ENCODE measurements at regions not wholly inside any gene's neighbourhood (a gene's known extent, or its start where the extent isn't known, plus 50 kb on each side); places are given as distances from the start of the nearest gene placed in this dataset.

DNA sequence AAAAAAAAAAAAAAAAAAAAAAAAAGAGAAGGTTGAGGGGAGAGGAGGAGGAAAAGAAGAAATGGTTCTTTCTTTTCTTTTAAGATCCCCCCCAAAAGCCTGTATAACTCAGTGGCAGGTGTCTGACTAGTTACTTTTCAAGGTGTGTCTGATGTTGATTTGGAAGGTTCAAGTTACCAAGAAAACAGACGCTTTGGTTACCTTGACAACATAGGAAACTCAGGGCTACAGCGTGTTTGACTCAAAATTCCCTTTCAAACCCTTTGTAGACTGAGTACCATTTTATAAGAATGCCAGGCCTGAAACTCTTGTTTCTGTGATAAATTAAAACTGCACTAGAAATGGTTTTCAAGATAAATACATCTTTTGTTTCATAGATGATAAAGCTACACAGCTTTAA, 286.8 kb downstream of the SKIDA1 start:
- DNase-seq (ENCODE audit: low spot score) = no peak
- intact Hi-C loops (cut with DNase I) = no loop called here

DNA sequence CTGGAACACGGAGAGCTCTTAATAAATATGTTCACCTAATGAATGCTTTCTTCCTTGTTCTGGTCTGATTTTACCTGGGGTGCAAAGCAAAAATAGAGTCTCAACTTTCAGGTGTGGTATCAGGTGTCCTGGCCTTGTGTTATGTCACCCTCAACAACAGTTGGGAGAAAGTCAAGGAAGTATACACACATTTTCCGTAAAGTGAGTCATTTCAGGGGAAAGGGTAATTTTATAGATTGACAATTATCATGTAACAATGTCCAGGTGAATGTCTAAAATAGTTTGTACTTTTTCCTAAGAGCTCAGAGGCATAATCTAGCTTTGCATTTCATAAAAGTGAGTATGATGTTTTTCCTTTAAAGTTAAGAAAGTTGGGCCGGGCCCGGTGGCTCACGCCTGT, 287.4 kb downstream of the SKIDA1 start:
- no peak for DNase-seq (ENCODE audit: low spot score)
- intact Hi-C loops (cut with DNase I) = no loop called here

DNA sequence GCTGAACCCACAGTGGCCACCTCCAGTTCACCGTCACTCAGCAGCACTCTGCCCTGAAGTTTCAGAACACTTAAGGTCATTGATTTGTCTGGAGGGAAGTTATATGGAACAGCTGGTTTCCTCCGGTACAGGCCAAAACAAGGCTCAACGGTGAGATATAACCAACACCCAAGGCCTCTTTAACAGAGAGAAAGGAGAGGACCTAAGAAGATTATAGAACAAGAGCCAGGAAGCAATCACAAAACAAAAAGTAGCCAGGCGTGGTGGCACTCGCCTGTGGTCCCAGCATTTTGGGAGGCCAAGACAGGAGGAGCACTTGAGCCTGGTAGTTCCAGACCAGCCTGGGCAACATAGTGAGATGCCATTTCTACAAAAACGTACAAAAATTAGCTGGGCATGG, 290.7 kb downstream of the SKIDA1 start:
- intact Hi-C loops (cut with DNase I) = no loop called here
- DNase-seq (ENCODE audit: low spot score) = no peak

DNA sequence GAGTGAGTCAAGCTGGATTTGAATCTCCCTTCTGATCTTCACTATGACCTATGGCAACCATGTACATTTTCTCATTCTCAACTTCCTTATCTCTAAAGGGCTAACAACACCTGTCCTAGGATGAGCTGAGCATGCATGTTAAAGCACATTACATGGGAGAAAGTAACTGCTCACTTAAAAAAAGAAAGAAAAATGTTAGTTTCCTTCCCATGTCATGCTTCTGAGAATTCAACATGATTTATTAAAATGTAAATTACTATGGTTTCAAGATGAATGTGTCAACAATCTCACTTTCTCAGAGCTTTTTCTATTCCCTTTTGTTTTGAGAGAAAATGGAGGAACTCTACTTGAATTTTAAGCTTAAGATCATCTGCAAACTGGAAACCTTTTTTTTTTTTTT, 295.3 kb downstream of the SKIDA1 start:
- no peak for DNase-seq (ENCODE audit: low spot score)
- intact Hi-C loops (cut with DNase I) = no loop called here

DNA sequence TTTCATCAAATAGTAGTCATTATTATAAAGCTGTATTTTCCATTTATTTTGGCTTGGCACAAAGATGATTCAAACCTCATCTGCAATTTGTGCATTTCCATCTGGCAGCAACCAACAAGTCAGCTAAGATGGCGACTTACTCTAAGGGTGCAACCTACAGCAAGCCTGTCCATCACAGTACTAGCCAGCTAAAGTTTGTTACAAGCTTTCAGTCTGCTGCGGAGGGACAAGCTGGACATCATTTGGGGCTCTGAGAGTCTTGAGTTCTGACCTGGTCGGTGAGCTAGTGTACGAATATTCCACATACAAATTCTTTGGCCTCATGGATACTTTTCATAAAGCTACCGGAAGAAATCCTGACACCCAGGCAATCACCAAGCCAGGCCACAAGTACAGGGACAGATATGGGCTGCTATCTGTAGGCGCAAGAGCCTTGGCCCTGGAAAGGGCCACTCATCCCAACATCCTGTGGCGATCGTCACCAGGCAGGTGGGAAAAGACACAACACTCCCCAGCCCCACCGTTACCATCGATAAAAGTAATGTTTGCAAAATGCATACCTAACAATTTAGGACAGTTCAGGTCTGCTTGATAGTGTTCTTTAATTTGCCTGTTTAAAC, 307.6 kb downstream of the SKIDA1 start:
- no peak for DNase-seq (ENCODE audit: low spot score)
- intact Hi-C loops (cut with DNase I) = no loop called here

DNA sequence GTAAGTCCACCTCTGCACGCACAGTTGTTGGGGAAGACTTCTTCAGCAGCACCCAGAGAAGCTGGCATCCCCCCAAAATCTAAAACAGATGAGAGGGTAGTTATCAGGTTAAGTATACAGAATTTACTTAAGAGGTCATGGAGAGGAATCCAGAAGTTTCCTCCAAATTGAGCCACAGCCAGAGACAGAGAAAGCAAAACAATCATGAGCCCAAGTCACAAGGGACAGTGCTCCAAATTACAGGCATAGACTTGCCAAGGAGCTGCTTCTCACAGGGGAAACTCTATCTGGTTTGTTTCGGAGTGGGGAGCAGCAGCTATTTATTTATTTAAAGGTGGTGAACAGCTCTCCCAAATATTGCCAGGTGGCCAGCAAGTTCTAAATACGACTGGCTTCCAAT, 308.4 kb downstream of the SKIDA1 start:
- DNase-seq (ENCODE audit: low spot score) = no peak
- intact Hi-C loops (cut with DNase I) = no loop called here

DNA sequence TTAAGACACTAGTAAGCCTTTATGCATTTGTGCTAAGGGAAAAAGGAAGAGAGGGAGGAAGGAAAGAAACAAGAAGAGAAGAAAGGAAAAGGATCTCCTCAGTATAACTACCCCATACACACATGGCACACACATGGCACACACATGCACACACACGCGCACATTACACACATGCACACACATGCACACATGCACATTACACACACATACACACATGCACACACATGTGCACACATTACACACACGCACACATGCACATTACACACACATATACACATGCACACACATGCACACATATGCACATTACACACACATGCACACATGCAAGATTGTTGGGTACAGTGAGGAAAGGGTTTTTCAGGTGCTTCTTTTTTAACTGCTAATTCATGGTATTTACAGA, 311.2 kb downstream of the SKIDA1 start:
- intact Hi-C loops (cut with DNase I) = no loop called here
- no peak for DNase-seq (ENCODE audit: low spot score)

DNA sequence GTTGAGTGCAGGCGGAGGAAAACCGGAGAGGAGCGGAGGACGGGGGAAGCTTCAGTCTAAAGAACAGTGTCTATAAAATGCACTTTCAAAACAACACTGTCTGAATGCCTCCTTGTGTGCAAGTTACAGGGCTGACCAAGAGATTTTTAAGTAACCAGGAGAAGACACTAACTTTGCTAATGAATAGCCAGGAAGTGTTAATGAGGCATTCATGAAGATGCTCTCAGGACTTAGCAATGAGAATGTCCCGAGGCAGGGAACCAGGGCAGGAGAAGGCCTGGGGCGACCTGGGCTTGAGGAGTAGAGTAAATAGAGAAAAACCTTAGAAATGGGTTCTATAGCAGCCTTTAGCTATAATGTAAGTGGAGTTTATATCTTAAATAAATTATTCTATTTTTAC, 312.1 kb downstream of the SKIDA1 start:
- no peak for DNase-seq (ENCODE audit: low spot score)
- intact Hi-C loops (cut with DNase I) = no loop called here

DNA sequence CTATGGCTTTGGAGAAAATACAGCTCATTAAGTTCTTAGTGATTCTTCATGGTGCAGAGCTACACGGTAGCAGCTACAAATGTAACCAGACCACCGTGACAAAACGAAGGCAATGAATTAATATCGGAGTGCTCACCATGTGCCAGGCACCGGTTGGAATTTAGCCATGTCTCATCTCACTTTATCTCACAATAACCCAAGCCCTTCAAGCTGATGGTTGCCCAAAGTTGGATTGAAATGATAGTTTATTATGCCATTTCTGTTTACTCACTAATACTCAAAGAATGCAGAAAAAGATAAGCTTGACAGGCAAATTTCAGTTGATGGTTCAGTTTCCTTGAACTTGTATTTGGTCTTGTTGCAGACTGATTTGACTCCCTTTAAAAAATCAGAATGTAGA, 312.6 kb downstream of the SKIDA1 start:
- no peak for DNase-seq (ENCODE audit: low spot score)
- intact Hi-C loops (cut with DNase I) = no loop called here

DNA sequence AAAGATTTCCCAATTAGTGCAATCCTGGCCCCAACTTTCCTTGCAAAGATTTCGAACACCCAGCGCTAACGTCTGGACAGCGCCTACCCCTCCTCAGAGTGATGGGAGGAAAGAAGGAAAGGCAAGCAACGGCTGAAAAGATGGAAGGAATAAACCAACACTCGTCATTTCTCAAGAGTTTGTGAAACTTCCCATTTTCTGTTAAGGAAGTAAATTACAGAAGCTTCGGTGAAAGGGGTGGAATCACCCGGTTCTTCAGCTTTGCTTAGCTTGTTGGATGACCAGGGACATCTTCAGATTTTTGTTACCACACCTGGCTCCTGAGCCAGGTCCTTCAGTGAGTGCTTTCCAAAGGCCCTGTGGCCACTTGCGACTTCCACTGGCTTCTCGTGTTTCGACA, 313.1 kb downstream of the SKIDA1 start:
- intact Hi-C loops (cut with DNase I) = no loop called here
- no peak for DNase-seq (ENCODE audit: low spot score)

DNA sequence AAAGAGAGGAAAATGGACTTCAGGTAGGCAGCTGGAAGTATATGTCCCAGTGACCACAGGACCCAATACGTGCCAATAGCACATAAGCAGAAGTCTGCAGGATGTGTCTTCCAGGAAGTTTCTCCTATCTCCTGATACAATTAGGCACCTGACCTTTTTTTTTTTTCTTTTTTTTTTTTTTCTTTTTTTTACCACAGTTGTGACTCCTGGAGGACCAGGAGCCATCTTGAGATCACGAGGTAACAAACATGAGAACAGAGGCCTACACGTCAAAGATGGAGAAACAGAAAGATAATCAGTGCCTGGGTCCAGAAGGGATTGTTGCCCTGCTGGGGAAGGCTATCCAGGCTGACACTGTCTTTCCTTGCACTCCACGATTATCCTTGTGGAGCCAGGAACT, 312.4 kb upstream of the NEBL start:
- no peak for DNase-seq (ENCODE audit: low spot score)
- intact Hi-C loops (cut with DNase I) = no loop called here

DNA sequence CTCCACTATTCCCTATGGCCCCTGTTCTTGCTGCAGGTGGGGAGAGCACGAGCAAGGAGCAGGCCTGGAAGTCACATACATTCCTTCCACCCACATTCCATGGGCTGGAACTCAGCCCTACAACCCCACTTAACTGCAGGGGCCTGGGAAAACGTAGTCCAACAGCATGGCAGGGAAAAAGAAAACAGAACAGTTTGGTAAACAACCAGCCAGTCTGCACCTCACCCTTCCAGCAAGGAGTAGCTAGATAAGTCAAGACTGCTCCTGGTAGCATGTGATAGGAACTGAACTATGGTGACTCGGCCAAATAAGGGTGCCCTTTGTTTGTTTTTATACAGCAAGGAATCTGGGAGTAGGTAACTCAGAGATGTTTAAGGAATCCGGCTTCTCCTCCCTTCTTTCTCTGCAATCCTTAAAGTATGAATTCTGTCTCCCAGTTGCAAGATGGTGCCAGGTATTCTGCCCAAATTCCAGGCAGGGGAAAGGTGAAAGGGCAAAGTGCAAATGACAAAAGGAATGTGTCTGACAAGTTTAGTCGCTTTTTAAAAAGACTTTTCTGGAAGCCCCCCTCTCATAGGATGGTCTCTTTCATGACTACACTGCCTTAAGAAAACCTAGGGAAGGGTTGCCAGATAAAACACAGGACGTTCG, 311.7 kb upstream of the NEBL start:
- intact Hi-C loops (cut with DNase I) = no loop called here
- no peak for DNase-seq (ENCODE audit: low spot score)

DNA sequence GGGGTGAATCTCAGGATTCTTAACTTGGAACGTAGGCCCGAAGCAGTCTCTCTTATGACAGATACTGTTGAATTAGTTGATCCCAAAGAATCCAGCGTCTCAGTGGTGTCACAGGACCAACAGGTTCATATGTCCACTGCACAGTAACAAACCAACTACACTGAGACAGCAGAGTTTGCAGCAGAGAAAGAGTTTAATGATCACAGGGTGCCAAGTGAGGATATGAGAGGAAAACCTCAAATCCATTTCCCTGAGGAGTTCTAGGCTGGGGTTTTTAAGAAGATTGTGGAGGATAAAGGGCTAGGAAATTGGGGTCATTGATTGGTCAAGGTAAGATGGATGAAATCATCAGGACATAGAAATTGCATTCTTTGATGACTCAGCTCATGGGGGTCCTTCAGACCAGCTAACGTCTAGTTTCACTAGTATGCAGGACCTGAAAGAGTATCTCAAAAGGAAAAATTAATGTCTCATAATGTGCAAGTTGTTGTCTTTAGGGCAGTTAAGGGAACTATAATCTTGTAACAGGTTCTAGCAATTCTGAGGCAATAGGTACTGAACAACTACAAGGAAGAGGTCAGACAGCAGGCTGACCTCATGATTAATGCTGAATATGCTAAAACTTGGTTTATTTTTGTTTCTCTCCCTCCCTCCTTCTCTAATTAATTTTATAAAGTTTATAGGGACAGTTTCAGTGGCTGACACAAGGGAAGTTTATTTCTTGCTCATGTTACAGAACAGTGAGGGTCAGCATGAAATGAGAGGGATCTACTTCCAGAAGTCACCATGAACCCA, 310.9 kb upstream of the NEBL start:
- DNase-seq (ENCODE audit: low spot score) = no peak

DNA sequence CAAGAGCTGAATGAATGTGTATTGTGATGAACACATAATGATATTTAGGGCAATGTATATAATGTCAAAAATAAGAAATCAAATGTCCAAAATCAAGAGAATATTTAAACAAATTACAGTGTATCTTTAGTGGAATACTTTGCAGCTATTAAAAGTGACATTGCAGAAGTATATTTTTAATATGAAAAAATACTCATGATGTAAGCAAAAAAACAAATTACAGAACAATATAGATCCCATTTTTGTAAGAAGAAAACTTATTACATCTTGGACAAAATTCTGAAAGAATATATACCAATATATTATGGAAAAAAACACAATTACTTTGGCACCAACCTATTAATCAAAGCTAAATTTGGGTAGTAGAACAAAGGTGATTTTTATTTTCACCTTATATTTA, 308.2 kb upstream of the NEBL start:
- intact Hi-C loops (cut with DNase I) = no loop called here
- no peak for DNase-seq (ENCODE audit: low spot score)

More for the DNA sequence above, 310.9 kb upstream of the NEBL start:
- intact Hi-C loops (cut with DNase I) = no loop called here

DNA sequence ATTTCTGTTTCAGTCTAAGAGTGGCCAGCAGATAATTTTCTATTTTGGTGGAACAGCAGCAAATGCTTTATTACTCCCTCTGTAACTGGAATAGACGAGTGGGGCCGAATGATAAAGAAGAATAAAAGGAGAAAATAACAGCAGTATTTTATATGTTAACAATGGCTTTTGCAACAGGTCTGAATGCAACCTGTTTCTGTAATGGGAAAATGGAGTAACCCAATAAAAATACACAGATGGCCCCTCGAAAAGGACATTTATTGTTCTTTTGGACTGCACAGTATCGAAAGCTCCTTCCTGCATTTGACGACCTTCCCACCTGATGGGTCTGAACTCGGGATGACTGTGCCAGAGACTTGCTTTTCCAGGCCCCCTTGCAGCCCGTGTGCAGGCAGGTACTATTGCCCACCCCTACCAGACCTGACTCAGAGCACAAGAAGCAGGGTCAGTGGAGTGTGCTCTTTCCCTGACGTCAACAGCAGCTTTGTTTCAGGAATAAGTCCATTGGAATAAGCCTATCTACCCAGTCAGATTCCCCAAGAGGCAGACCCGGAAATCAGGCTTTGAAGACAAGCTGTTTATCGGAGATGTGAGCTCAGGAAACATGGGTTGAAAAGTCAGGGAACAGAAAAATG, 306.5 kb upstream of the NEBL start:
- intact Hi-C loops (cut with DNase I) = no loop called here
- DNase-seq (ENCODE audit: low spot score) = no peak

DNA sequence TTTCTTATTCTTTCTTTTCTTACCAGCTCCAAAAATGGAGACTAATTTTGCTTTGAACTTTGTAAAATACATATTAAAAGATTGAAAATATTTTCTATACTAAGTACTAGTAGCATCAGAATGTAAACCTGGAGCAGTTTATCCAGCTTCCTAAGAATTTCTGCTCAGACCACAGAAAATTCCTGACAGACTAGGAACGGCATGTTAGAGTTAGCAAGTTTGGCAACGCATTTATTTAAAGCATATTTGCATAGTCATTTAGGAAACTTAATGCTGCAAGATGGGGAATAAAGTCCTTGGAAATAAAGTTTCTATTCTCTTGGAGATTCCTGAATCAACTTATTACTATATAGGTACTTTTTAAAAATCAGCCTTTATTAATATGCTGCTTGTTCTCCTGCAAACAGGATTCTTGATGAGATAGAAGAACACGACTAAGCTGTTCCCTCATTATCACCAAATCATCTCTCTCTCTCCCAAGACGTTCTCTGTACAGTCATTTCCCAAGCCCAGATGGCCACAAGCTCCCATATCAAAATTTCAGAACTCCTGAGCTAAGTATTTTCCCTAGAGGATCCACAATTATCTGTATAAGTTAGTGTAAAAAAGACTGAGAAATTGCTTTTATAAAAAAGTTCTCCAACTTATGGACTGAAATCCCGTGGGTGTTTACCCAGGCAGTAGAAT, 305.8 kb upstream of the NEBL start:
- intact Hi-C loops (cut with DNase I) = no loop called here
- DNase-seq (ENCODE audit: low spot score) = no peak

DNA sequence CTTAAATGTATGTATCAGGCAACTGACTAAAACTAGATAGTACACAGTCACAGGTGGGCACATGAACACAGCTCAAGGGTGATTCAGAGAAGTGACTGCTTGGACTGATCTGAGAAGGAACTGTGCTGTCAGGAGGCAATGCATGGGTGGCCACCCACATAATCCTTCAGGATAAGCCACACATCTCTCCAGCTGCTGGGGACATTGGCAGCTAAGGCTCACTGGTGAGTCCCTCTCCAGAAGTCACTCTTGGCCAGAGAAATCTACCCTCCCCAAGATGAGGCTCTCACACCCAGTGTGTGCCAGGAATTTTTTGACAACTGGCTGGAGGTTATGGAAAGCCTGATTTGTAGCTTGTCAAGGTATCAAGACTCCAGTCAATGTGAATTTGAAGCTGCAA, 302.4 kb upstream of the NEBL start:
- intact Hi-C loops (cut with DNase I) = no loop called here
- DNase-seq (ENCODE audit: low spot score) = no peak

DNA sequence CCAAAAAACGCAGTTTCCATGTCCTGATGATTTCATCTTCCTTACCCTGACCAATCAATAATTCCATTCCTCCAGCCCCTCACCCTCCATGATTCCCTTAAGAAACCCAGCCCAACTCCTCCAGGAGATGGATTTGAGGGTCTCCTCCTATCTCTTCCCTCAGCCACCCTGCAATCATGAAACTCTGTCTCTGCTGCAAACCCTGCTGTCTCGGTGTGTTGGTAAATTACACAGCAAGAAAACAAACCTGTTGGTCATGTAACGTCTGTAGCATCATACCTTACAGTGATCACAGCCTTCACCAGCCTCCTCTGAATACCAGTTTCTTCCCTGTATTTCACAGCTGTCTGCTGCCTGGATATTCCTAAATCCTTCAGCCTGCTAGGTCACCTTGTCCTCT, 300.7 kb upstream of the NEBL start:
- intact Hi-C loops (cut with DNase I) = no loop called here
- DNase-seq (ENCODE audit: low spot score) = no peak

DNA sequence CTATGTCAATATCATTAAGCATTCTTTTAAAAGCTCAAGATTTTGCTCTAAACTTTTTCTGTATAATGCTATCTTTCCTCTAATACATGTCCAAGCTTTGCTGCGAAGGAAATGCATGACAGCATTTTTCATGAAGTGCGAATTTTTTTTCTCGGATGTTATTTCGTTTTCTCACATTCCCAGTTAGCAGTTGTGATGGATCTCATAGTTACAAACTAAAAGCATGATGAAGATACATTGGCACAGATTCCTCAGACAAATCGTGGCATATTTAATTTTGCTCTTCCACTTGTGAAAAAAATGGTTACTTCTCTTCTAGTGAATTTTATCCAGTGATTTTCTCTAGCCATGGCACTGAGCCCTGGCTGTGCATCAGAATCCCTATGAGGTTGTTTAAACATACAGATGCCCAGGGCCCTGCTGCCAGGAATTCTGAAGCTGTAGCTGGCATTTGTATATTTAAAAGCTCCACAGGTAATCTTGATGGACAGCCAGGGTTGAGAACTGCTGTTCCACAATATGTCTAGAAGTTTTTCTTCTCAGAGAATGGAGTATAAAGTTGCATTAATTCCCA, 299.8 kb upstream of the NEBL start:
- intact Hi-C loops (cut with DNase I) = no loop called here
- no peak for DNase-seq (ENCODE audit: low spot score)

DNA sequence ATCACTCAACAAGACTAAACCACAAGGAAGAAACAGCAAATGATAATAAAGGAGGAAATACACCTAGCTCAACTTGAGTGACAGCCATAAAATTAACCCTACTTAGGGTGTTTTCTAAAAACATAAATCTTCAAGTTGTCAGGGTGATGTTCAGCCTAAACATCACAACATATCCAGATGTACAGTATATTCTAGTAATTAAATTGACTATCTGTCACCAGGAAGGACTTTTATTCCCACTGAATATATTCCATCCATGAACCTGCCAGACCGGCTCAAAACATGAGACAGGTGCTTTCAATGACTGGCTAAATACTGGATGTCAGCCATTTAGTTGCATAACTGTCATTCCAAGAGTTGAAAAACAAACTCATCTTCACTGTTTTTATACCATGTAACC, 298.1 kb upstream of the NEBL start:
- intact Hi-C loops (cut with DNase I) = no loop called here

More for the DNA sequence above, 298.1 kb upstream of the NEBL start:
- DNase-seq (ENCODE audit: low spot score) = no peak
